Peyer's patch (tissue), 4 donors: ENCODE measurements at regions not wholly inside any gene's neighbourhood (a gene's known extent, or its start where the extent isn't known, plus 50 kb on each side); places are given as distances from the start of the nearest gene placed in this dataset.

Experiments
- DNase-seq, 3 donors: peaks; one replicate each; pipeline ENCODE4 v3.0.0-alpha.2; 2017 to 2019
- H3K27ac ChIP-seq, 4 donors: fragments of 200-600 bp; sonication (generic); one replicate each; pipeline ENCODE4 v1.5.1; 2016 to 2019
- H3K27me3 ChIP-seq, 2 donors: fragments of 200-600 bp; sonication (generic); one replicate each; pipeline ENCODE4 v1.5.1; 2019
- H3K36me3 ChIP-seq, 3 donors: fragments of 200-600 bp; sonication (generic); one replicate each; pipeline ENCODE4 v1.5.1; 2016 to 2019
- H3K4me1 ChIP-seq, 4 donors: fragments of 200-600 bp; sonication (generic); one replicate each; pipeline ENCODE4 v1.5.1; 2016 to 2019
- H3K4me3 ChIP-seq, 4 donors: fragments of 200-600 bp; sonication (generic); 1 replicate in 3 of 4; 2 replicates in 1 of 4; pipeline ENCODE4 v1.5.1; 2016 to 2019; ENCODE audit warnings: mild to moderate bottlenecking in 1 of 4
- H3K9me3 ChIP-seq, 4 donors: fragments of 200-600 bp; sonication (generic); one replicate each; pipeline ENCODE4 v1.5.1; 2016 to 2019; ENCODE audit warnings: mild to moderate bottlenecking in 1 of 4
- POLR2A ChIP-seq, 2 donors: fragments of 450-650 bp; IDR thresholded peaks; one replicate each; pipeline ENCODE4 v1.5.1; 2017; ENCODE audit warnings: antibody characterized with exemption in 2 of 2, mild to moderate bottlenecking in 2 of 2, moderate library complexity in 2 of 2
- TF ChIP-seq, protein P1 (sequence below), 6 experiments: fragments of 450-650 bp in 4 of 6; fragments of 200-600 bp in 2 of 6; sonication (generic) in 1 of 6; IDR thresholded peaks; one replicate each; pipeline ENCODE4 v1.5.1; 2017 to 2019; ENCODE audit warnings: antibody characterized with exemption in 6 of 6, mild to moderate bottlenecking in 3 of 6, moderate library complexity in 1 of 6

DNA sequence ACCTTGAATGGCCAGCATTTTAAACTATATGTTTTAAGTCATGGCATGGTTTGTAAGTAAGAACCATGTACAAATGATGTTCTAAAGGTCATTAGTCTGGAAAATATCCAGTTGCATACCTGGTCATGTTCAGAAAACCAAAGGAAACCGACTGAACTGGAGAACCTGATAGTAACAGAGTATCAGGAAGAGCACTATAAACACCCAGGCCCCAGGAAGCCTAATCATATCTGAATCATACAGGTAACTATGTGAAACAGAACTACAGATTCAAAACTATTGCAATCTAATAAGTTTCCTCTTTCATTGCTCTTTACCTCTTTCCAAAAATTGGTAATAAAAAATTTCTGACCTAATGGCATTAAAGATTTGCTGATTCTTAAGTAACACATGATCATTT lies 500.3 kb downstream of the ARHGEF28 start:
- TF ChIP-seq POLR2A (IDR thresholded peaks at IDR 0.05) = no peak
- TF ChIP-seq, protein P1, sequence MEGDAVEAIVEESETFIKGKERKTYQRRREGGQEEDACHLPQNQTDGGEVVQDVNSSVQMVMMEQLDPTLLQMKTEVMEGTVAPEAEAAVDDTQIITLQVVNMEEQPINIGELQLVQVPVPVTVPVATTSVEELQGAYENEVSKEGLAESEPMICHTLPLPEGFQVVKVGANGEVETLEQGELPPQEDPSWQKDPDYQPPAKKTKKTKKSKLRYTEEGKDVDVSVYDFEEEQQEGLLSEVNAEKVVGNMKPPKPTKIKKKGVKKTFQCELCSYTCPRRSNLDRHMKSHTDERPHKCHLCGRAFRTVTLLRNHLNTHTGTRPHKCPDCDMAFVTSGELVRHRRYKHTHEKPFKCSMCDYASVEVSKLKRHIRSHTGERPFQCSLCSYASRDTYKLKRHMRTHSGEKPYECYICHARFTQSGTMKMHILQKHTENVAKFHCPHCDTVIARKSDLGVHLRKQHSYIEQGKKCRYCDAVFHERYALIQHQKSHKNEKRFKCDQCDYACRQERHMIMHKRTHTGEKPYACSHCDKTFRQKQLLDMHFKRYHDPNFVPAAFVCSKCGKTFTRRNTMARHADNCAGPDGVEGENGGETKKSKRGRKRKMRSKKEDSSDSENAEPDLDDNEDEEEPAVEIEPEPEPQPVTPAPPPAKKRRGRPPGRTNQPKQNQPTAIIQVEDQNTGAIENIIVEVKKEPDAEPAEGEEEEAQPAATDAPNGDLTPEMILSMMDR (IDR thresholded peaks at IDR 0.05) = no peak
- Histone ChIP-seq H3K9me3 (no peaks in the 10 kb centered on the region), H3K27me3 (no peaks in the 10 kb centered on the region), H3K36me3 (no peaks in the 10 kb centered on the region), H3K4me3 (no peak overlapping the region), H3K4me1 (no peaks in the 10 kb centered on the region), H3K27ac (no peak overlapping the region)
- no peak for DNase-seq

DNA sequence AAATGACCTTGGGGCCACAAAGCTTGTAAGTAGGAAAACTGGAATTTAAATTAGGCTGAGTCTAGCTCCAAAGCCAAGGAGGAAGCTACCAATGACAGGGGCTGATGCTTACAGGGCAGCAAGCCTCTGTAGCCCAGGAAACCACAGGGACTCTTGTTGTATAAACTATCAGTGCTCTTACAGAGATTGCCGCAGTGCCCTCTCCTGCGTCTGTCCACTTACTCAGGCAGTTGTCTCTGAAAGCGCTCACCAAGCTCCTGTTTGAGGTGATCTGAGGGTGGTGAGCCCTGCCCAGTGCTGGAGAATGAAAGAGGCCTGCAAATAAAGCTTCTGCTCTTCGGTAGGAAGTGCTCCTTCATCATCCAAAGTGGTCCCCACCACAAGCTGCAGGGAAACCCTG lies 498.8 kb downstream of the ARHGEF28 start:
- no peak for DNase-seq
- Histone ChIP-seq H3K4me3 (no peak overlapping the region), H3K36me3 (no peaks in the 10 kb centered on the region), H3K4me1 (no peaks in the 10 kb centered on the region), H3K27ac (no peak overlapping the region), H3K9me3 (no peaks in the 10 kb centered on the region), H3K27me3 (no peaks in the 10 kb centered on the region)
- TF ChIP-seq, protein P1 (IDR thresholded peaks at IDR 0.05) = no peak
- TF ChIP-seq POLR2A (IDR thresholded peaks at IDR 0.05) = no peak

DNA sequence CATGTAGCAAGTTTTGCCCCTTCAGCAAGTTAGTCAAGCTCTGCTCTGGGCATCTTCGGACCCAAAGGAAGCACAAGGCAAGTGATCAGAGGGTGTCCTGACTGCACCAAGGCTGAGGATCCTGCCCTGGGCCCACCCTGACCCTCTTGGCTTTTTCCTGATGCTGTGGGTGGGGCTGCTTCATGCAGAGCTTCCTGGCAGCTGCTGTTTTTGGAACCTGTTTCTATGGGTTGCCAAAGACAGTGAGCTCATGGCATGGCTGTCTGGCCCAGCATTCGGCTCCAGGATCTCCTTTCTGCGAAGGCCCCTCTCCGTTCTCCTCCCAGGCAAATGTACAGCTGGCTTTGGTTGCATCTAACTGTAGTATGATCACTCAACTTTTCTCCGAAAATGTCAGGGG lies 497.9 kb downstream of the ARHGEF28 start:
- no peak overlapping the region for H3K27ac ChIP-seq
- H3K36me3 ChIP-seq = no peaks in the 10 kb centered on the region
- no peak overlapping the region for H3K4me3 ChIP-seq
- no peaks in the 10 kb centered on the region for H3K27me3 ChIP-seq
- no peaks in the 10 kb centered on the region for H3K4me1 ChIP-seq
- no peaks in the 10 kb centered on the region for H3K9me3 ChIP-seq
- DNase-seq = no peak
- no peak for TF ChIP-seq POLR2A (IDR thresholded peaks at IDR 0.05)
- TF ChIP-seq, protein P1 (IDR thresholded peaks at IDR 0.05) = no peak

DNA sequence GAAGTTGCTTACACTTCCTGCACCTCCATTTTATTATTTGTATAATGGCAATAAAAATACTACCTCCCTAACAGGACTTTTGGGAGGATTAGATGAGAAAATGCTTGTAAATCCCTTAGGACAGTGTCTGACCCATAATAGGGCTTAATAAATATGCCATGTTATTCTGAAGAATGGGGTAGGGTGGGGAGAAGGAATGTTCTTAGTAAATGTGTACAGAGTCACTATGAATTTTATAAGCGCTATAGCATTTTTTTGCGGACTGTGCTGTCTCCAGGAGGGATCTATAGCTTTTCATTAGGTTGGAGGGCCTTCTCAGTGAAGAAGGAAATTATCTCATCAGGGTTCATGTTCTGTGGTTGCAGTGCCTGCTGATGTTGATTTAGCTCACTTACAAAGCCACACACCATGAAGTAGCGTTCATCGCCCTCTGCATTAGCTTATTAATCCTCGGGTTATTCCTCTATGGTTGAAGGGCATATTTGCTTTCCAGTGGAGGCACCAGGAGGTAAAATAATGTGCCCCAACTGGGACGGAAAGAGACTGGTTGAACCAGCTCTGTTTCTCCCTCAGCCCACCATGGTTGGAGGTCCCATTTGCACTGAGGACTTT lies 497.1 kb downstream of the ARHGEF28 start:
- Histone ChIP-seq H3K27me3 (no peaks in the 10 kb centered on the region), H3K4me3 (no peak overlapping the region), H3K36me3 (no peaks in the 10 kb centered on the region), H3K4me1 (no peaks in the 10 kb centered on the region), H3K9me3 (no peaks in the 10 kb centered on the region), H3K27ac (no peak overlapping the region)
- no peak for TF ChIP-seq POLR2A (IDR thresholded peaks at IDR 0.05)
- TF ChIP-seq, protein P1 (IDR thresholded peaks at IDR 0.05) = no peak
- no peak for DNase-seq

DNA sequence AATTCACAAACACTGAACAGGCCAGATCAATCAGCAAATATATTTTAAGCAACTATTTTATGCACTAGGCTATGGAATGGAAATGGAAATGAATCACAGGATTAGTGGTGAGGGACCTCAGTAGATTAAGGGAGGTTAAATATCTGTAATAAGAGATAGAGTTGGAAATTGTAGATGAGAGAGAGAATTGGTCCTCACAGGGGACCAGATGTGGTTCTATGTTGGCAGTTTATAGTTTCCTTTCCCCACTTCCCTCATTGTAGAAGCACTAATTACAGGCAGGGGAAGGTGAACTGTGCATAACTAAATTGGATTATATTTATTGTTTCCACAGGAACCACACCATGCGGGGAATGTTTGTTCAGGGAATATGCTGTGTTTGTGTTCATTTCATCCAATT lies 496.2 kb downstream of the ARHGEF28 start:
- Histone ChIP-seq H3K9me3 (no peaks in the 10 kb centered on the region), H3K27me3 (no peaks in the 10 kb centered on the region), H3K36me3 (no peaks in the 10 kb centered on the region), H3K27ac (no peak overlapping the region), H3K4me3 (no peak overlapping the region), H3K4me1 (no peaks in the 10 kb centered on the region)
- no peak for DNase-seq
- no peak for TF ChIP-seq POLR2A (IDR thresholded peaks at IDR 0.05)
- TF ChIP-seq, protein P1 (IDR thresholded peaks at IDR 0.05) = no peak

DNA sequence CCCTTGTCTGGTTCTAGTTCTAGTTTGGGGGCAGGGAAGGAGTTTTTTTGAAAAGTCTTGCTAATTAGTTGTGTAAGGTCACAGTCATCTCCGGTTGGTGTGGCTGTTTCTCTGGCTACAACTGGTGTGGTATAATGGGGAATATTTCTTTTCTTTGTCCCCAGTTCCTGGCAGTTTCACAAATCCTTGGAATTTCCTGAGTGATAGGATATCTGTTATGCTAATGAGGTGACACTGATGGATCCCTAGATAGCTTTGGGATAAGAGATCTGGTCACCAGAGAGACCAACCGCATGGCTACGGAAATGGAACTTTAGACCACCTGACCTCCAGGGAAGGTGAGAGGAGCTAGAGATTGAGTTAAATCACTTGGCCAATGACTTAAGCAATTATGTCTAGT lies 494.6 kb downstream of the ARHGEF28 start:
- H3K9me3 ChIP-seq = no peaks in the 10 kb centered on the region
- no peak for TF ChIP-seq POLR2A (IDR thresholded peaks at IDR 0.05)
- TF ChIP-seq, protein P1 (IDR thresholded peaks at IDR 0.05) = no peak
- H3K27ac ChIP-seq = no peak overlapping the region
- H3K4me1 ChIP-seq = no peaks in the 10 kb centered on the region
- H3K27me3 ChIP-seq = no peaks in the 10 kb centered on the region
- H3K4me3 ChIP-seq = no peak overlapping the region
- DNase-seq = no peak
- no peaks in the 10 kb centered on the region for H3K36me3 ChIP-seq
